ENCODE measurements at regions not wholly inside any gene's neighbourhood (a gene's known extent, or its start where the extent isn't known, plus 50 kb on each side); places are given as distances from the start of the nearest gene placed in this dataset.

- TF ChIP-seq CTCF (IDR thresholded peaks at IDR 0.05; ENCODE audit: insufficient read depth, low read depth, low read length) (no peak), EZH2 (IDR thresholded peaks at IDR 0.05; ENCODE audit: insufficient read depth, low read length) (no peak)
- Histone ChIP-seq H3K4me3 (ENCODE audit: insufficient read depth, low read depth, low read length) (no peak overlapping the region), H3K79me2 (ENCODE audit: insufficient read depth, low read length) (no peaks in the 10 kb centered on the region), H3K4me1 (ENCODE audit: insufficient read depth, low read length) (no peaks in the 10 kb centered on the region), H3K27me3 (ENCODE audit: insufficient read depth, low read length) (no peaks in the 10 kb centered on the region), H3K9ac (ENCODE audit: low read length) (no peak overlapping the region), H2AFZ (ENCODE audit: low read depth, low read length) (no peak overlapping the region), H3K36me3 (ENCODE audit: insufficient read depth, low read length) (no peaks in the 10 kb centered on the region), H3K4me2 (ENCODE audit: low read length) (no peak overlapping the region), H4K20me1 (ENCODE audit: insufficient read depth, low read length) (no peaks in the 10 kb centered on the region), H3K27ac (ENCODE audit: low read depth, low read length) (no peak overlapping the region), H3K9me3 (ENCODE audit: insufficient read depth, low read depth, low read length) (peaks cover 14% of the 10 kb centered on the region)
- Mint-ChIP-seq H3K9me3 (ENCODE audit: unreplicated experiment) (peaks cover 40% of the 10 kb centered on the region), H3K4me3 (ENCODE audit: unreplicated experiment) (no peak overlapping the region), H3K4me1 (ENCODE audit: low read depth, unreplicated experiment) (no peaks in the 10 kb centered on the region), H3K27ac (ENCODE audit: unreplicated experiment) (no peak overlapping the region), H3K27me3 (ENCODE audit: low read depth, unreplicated experiment) (no peaks in the 10 kb centered on the region), H3K36me3 (ENCODE audit: low read depth, unreplicated experiment) (peaks cover 11% of the 10 kb centered on the region)
- FAIRE-seq (no peak), DNase-seq (ENCODE audit: low read depth) (no peak)
Measured at GRCh38 chr19:23823952-23824389, 65.3 kb upstream of the ZNF681 start.

GRCh38 chr19:23822735-23823134, 64.0 kb upstream of the ZNF681 start:
- Histone ChIP-seq H3K9ac (ENCODE audit: low read length) (no peak overlapping the region), H3K27ac (ENCODE audit: low read depth, low read length) (no peak overlapping the region), H3K4me1 (ENCODE audit: insufficient read depth, low read length) (no peaks in the 10 kb centered on the region), H3K36me3 (ENCODE audit: insufficient read depth, low read length) (no peaks in the 10 kb centered on the region), H2AFZ (ENCODE audit: low read depth, low read length) (no peak overlapping the region), H3K4me3 (ENCODE audit: insufficient read depth, low read depth, low read length) (no peak overlapping the region), H3K27me3 (ENCODE audit: insufficient read depth, low read length) (no peaks in the 10 kb centered on the region), H4K20me1 (ENCODE audit: insufficient read depth, low read length) (no peaks in the 10 kb centered on the region), H3K9me3 (ENCODE audit: insufficient read depth, low read depth, low read length) (peaks cover 14% of the 10 kb centered on the region), H3K4me2 (ENCODE audit: low read length) (no peak overlapping the region), H3K79me2 (ENCODE audit: insufficient read depth, low read length) (no peaks in the 10 kb centered on the region)
- H3K4me1 Mint-ChIP-seq (ENCODE audit: low read depth, unreplicated experiment) = no peaks in the 10 kb centered on the region
- no peaks in the 10 kb centered on the region for H3K27me3 Mint-ChIP-seq (ENCODE audit: low read depth, unreplicated experiment)
- peaks cover 48% of the 10 kb centered on the region for H3K9me3 Mint-ChIP-seq (ENCODE audit: unreplicated experiment)
- peaks cover 11% of the 10 kb centered on the region for H3K36me3 Mint-ChIP-seq (ENCODE audit: low read depth, unreplicated experiment)
- FAIRE-seq = no peak
- no peak for DNase-seq (ENCODE audit: low read depth)
- TF ChIP-seq EZH2 (IDR thresholded peaks at IDR 0.05; ENCODE audit: insufficient read depth, low read length) (no peak), CTCF (IDR thresholded peaks at IDR 0.05; ENCODE audit: insufficient read depth, low read depth, low read length) (no peak)
- H3K4me3 Mint-ChIP-seq (ENCODE audit: unreplicated experiment) = no peak overlapping the region
- H3K27ac Mint-ChIP-seq (ENCODE audit: unreplicated experiment) = no peak overlapping the region

- no peak for FAIRE-seq
- no peak overlapping the region for H3K4me3 Mint-ChIP-seq (ENCODE audit: unreplicated experiment)
- peaks cover 29% of the 10 kb centered on the region for H3K9me3 Mint-ChIP-seq (ENCODE audit: unreplicated experiment)
Measured at GRCh38 chr19:23817519-23817918, 58.8 kb upstream of the ZNF681 start.

More at GRCh38 chr19:23817519-23817918, 58.8 kb upstream of the ZNF681 start:
- Histone ChIP-seq H3K27ac (ENCODE audit: low read depth, low read length) (no peak overlapping the region), H2AFZ (ENCODE audit: low read depth, low read length) (no peak overlapping the region), H3K4me2 (ENCODE audit: low read length) (no peak overlapping the region), H3K9me3 (ENCODE audit: insufficient read depth, low read depth, low read length) (peaks cover 5% of the 10 kb centered on the region), H3K4me1 (ENCODE audit: insufficient read depth, low read length) (no peaks in the 10 kb centered on the region), H3K36me3 (ENCODE audit: insufficient read depth, low read length) (no peaks in the 10 kb centered on the region), H3K9ac (ENCODE audit: low read length) (no peak overlapping the region), H3K79me2 (ENCODE audit: insufficient read depth, low read length) (no peaks in the 10 kb centered on the region), H4K20me1 (ENCODE audit: insufficient read depth, low read length) (no peaks in the 10 kb centered on the region), H3K4me3 (ENCODE audit: insufficient read depth, low read depth, low read length) (no peak overlapping the region), H3K27me3 (ENCODE audit: insufficient read depth, low read length) (no peaks in the 10 kb centered on the region)
- Mint-ChIP-seq H3K27ac (ENCODE audit: unreplicated experiment) (no peak overlapping the region), H3K36me3 (ENCODE audit: low read depth, unreplicated experiment) (peaks cover 2% of the 10 kb centered on the region), H3K4me1 (ENCODE audit: low read depth, unreplicated experiment) (no peaks in the 10 kb centered on the region), H3K27me3 (ENCODE audit: low read depth, unreplicated experiment) (no peaks in the 10 kb centered on the region)
- no peak for TF ChIP-seq CTCF (IDR thresholded peaks at IDR 0.05; ENCODE audit: insufficient read depth, low read depth, low read length)
- TF ChIP-seq EZH2 (IDR thresholded peaks at IDR 0.05; ENCODE audit: insufficient read depth, low read length) = no peak
- peak; percentile 8 for DNase-seq (ENCODE audit: low read depth)

All from astrocyte (in vitro differentiated cells and primary cell).